Mesodermal cell (in vitro differentiated cells): ENCODE measurements at regions not wholly inside any gene's neighbourhood (a gene's known extent, or its start where the extent isn't known, plus 50 kb on each side); places are given as distances from the start of the nearest gene placed in this dataset.

ENCODE experiments used
- H3K27ac ChIP-seq: 2 replicates; pipeline ENCODE4 v1.7.0; 2013; ENCODE audit warnings: mild to moderate bottlenecking, low read depth, low read length, moderate library complexity; ENCODE audit not compliant: severe bottlenecking
- H3K36me3 ChIP-seq: 2 replicates; pipeline ENCODE4 v1.7.1; 2013; ENCODE audit warnings: mild to moderate bottlenecking, low read length, moderate library complexity; ENCODE audit not compliant: control insufficient read depth, insufficient read depth
- H3K4me1 ChIP-seq: one replicate; pipeline ENCODE4 v1.7.1; 2013; ENCODE audit warnings: mild to moderate bottlenecking, low read length; ENCODE audit not compliant: insufficient read depth, control insufficient read depth, poor library complexity, severe bottlenecking
- H3K4me3 ChIP-seq: 2 replicates; pipeline ENCODE4 v1.7.0; 2013; ENCODE audit warnings: low read length, control low read depth, mild to moderate bottlenecking; ENCODE audit not compliant: insufficient read depth, poor library complexity, severe bottlenecking; ENCODE audit errors: extremely low read depth
- H3K9me3 ChIP-seq: 2 replicates; pipeline ENCODE4 v1.7.1; 2013; ENCODE audit warnings: mild to moderate bottlenecking, low read length, moderate library complexity; ENCODE audit not compliant: control insufficient read depth
- WGBS, 2 experiments: methylation state at CpG; one replicate each; pipeline ENCODE4 v1.1.5; 2013; ENCODE audit warnings: missing lambda C conversion rate in 2 of 2; ENCODE audit not compliant: insufficient coverage in 2 of 2; 5-methylcytosine and 5-hydroxymethylcytosine counted together

DNA sequence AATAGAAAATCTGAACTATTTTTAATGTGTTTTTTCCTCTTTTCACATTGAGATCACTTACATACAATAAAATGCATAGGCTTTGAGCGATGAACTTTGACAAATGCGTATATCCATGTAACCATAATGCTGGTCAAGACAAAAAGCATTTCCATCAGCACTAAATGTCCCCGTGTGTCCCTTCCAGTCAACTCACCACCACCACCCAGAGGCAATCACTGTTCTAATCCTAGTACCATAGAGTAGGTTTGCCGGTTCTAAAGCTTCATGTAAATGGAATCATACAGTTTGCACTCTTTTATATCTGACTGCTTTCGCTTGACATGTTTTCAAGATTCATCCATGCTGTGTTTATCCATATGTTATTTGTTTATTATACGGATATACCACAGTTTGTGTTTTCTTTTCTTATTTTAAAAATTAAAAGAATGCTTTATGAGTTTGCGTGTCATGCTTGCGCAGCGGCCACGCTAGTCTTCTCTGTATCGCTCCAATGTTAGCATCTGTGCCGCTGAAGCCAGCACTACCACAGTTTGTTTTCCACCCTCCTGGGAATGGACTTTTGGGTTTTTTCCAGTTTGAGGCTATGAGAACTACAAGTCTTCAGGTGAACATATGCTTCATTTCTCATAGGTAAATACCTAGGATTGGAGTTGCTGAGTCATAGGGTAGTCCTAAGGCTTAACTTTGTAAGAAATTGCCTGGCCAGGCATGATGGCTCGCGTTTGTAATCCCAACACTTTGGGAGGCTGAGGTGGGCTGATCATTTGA, 197.5 kb upstream of the CHAC2 start:
- Histone ChIP-seq H3K36me3 (no peaks in the 10 kb centered on the region), H3K27ac (no peak overlapping the region), H3K9me3 (no peaks in the 10 kb centered on the region), H3K4me1 (no peaks in the 10 kb centered on the region), H3K4me3 (no peak overlapping the region)
- 89 to 91% methylated on average over 6 to 8 of the region's 14 CpGs for WGBS, 2 experiments

DNA sequence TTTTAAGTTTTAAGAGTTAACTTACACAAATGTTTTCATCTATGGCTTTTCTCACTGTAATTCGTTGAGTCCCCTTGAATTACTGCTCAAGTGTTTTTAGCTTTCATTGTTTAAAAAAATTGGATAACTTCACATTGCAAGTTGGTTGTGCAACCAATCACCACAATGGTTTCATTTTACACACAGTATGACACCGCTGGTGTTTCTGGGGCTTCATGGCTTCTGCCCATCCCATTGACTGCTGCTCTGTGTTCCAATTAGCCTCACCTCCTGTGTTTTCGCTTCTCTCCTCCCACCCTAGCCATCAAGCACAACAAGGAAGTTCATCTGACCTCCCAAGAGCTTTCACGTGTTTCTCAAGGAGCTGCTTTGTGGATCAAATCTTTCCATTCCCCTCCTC, 199.1 kb upstream of the CHAC2 start:
- H3K27ac ChIP-seq: no peak overlapping the region
- H3K36me3 ChIP-seq: no peaks in the 10 kb centered on the region
- no peak overlapping the region for H3K4me3 ChIP-seq
- no peaks in the 10 kb centered on the region for H3K9me3 ChIP-seq
- 88 to 96% methylated on average over 2 of the region's 4 CpGs for WGBS, 2 experiments
- H3K4me1 ChIP-seq: no peaks in the 10 kb centered on the region

DNA sequence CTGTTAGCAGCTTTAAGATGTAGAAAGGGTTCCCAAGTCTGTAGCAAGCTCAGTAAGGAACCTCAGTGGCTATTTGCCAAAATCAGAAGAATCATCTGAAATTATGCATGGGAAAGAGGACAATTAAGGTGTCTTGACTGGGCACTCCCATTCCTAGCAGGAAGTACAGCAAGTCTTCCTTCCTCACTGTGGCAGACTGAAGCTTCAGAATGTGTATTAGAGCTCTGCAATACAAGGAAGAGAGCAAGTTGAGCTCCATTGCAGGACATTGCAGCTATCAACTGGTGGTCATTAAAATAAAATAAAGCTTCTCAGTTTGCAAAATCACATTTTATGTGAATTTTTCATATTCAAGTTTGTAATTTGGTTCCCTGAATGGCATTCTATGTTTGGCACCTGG, 200.5 kb upstream of the CHAC2 start:
- no peaks in the 10 kb centered on the region for H3K4me1 ChIP-seq
- H3K4me3 ChIP-seq: no peak overlapping the region
- H3K9me3 ChIP-seq: no peaks in the 10 kb centered on the region
- H3K36me3 ChIP-seq: no peaks in the 10 kb centered on the region
- H3K27ac ChIP-seq: no peak overlapping the region

DNA sequence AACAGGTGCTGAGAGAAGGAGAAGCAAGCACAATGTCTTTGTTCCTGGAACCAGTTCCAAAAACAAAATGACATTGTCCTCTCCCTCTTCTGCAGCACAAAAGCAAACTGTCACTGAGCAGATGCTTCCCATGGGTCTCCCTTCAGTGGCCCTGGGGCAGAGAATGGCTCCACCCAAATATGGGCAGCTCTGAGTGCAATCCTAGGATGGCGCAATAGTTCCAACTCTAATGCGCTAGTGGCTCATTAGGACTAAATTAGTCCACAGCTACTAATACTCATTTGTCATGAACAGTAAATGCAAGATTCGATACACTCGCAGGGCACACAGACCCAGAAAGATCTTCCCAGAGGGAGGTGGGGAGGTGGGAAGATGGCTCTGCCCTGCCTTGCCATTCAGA, 205.2 kb upstream of the CHAC2 start:
- Histone ChIP-seq H3K36me3 (no peaks in the 10 kb centered on the region), H3K9me3 (no peaks in the 10 kb centered on the region), H3K4me1 (no peaks in the 10 kb centered on the region), H3K4me3 (no peak overlapping the region), H3K27ac (no peak overlapping the region)
- 83 to 100% methylated on average over 1 to 2 of the region's 4 CpGs for WGBS, 2 experiments

DNA sequence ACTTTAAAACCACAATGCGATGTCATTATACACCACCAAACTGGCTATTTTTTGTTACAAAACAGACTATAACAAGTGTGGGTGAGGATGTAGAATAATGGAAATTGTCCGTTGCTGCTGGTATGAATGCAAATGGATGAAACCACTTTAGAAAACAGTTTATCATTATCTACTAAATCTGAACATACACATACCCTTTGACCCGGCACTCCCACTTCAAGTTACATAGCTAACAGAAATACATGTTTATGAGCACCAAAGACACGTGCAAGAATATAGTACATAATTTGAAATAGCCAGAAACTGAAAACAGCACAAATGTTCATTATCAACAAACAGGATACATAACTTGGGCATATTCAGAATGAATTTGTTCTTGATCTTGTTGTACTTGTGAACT, 206.4 kb upstream of the CHAC2 start:
- Histone ChIP-seq H3K9me3 (no peaks in the 10 kb centered on the region), H3K4me1 (no peaks in the 10 kb centered on the region), H3K27ac (no peak overlapping the region), H3K4me3 (no peak overlapping the region), H3K36me3 (no peaks in the 10 kb centered on the region)
- WGBS, 2 experiments: 100% methylated on average over 1 of the region's 4 CpGs

DNA sequence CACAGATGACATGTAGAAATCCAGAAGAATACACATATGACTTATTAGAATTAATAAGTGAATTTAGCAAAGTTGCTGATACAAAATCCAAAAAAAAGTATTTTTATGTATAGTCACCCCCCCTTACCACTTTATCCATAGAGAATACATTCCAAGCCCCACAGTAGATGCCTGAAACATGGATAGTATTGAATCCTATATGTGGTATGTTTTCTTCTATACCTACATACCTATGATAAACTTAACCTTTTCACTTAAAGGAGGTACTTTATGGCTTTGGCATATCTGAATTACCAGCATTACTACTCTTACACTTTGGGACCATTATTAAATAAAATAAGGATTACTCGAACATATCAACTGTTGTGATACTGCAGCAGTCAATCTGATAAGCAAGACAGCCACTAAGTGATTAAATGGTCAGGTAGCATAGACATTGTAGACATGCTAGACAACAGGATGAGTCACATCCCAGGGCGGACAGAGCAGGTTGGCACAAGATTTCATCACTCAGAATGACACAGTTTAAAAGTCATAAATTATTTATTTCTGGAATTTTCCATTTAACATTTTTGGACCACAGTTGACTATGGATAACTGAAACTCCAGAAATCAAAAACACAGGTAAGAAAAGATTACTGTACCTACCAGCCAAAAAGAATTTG, 208.2 kb upstream of the CHAC2 start:
- Histone ChIP-seq H3K27ac (no peak overlapping the region), H3K4me3 (no peak overlapping the region), H3K4me1 (no peaks in the 10 kb centered on the region), H3K9me3 (no peaks in the 10 kb centered on the region), H3K36me3 (no peaks in the 10 kb centered on the region)
- WGBS, 2 experiments: 83 to 86% methylated on average over 1 of the region's 2 CpGs

DNA sequence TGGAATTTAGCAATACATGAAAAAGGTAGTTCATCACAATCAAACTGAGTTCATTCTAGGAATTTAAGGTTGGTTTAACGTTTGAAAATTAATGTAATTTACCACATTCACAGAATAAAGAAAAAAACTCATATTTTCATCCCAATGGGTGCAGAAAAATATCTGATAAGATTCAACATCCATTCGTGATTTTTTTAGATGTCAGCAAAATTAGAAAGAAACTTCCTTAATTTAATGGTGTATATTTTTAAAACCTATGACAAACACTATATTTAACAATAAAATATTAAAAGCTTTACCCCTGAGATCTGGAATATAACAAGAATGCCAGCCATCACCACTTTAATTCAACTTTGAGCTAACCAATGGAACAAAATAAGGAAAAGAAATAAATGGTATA, 208.7 kb upstream of the CHAC2 start:
- Histone ChIP-seq H3K4me3 (no peak overlapping the region), H3K4me1 (no peaks in the 10 kb centered on the region), H3K27ac (no peak overlapping the region), H3K36me3 (no peaks in the 10 kb centered on the region), H3K9me3 (no peaks in the 10 kb centered on the region)
- WGBS, 2 experiments: no CpG with 5 or more reads among the region's 2 CpGs

DNA sequence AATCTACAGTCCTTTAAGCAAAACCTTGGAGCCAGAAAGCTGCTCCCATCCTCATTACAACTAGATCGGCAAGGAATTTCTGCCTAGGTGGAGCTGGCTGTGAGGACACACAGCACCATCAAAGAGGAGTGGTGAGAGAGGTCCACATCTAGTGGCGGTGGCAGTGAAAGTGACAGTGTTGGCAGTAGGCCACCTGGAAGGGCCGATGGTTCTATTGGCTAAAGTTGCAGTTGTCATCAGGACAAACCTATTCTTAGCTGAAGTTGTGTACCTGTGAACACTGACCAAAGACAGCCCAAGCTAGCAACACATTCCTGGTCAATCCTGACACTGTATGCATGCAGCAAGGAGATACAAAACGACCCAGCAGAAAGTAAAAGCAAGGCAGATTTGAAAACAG, 218.1 kb upstream of the CHAC2 start:
- Histone ChIP-seq H3K36me3 (no peaks in the 10 kb centered on the region), H3K4me1 (no peaks in the 10 kb centered on the region), H3K4me3 (no peak overlapping the region), H3K27ac (no peak overlapping the region), H3K9me3 (no peaks in the 10 kb centered on the region)
- WGBS, 2 experiments: 83 to 90% methylated on average over 3 of the region's 4 CpGs

DNA sequence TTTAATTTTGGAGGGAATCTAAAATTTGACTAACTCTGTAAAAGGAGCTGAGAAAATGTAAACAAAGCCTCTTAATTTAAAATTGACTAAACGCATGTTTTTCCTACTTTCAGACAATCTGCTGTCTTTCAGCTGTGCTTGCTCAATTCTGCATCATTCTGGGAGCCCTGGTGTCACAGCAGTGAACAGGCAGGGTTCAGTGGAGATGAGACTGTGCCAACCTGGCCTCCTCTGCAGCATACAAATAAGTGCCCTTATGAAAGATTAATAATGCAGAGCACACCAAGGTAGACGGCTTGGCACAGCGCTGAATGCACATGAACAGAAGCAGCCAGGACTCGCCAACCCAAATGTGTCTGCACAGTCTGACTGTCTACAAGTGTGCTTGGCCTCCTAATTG, 222.0 kb upstream of the CHAC2 start:
- H3K9me3 ChIP-seq: peaks cover 4% of the 10 kb centered on the region
- WGBS, 2 experiments: 69 to 85% methylated on average over 3 to 4 of the region's 4 CpGs

DNA sequence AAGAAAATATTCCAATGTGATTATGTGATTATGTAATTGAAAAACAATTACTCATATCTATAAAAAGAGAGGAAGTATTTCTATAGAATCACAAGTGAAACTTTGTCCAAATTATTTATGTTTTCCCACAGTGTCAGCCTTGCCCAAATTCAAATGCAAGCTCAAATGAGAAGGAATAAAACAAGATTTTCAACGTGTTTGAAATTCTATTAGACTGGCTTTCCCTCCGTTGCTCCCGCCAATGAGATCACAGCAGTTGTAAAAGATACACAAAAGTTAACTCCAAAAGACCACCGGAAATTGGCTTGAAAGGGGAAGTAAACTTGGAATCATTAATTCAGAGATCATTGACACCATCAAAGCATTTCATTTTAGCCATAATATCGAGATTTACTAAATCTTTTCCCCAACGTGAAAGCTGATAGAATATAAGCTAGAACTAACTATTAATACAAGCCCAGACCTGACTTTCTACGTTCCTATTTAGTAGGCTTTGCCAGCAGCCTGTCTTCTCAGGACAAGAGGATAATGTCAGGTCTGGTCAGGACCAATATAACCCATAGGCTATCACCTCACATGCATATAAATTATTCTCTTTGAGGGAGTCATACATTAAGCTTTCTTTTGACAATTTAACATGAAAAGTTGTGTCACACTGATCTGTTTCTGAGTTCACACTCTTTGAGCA, 222.6 kb upstream of the CHAC2 start:
- 80 to 100% methylated on average over 3 to 4 of the region's 7 CpGs for WGBS, 2 experiments
- H3K36me3 ChIP-seq: no peaks in the 10 kb centered on the region
- peaks cover 4% of the 10 kb centered on the region for H3K9me3 ChIP-seq
- no peak overlapping the region for H3K27ac ChIP-seq
- H3K4me1 ChIP-seq: no peaks in the 10 kb centered on the region
- no peak overlapping the region for H3K4me3 ChIP-seq

More for the DNA sequence above, 222.0 kb upstream of the CHAC2 start:
- H3K4me3 ChIP-seq: no peak overlapping the region
- no peaks in the 10 kb centered on the region for H3K4me1 ChIP-seq
- no peak overlapping the region for H3K27ac ChIP-seq
- no peaks in the 10 kb centered on the region for H3K36me3 ChIP-seq

DNA sequence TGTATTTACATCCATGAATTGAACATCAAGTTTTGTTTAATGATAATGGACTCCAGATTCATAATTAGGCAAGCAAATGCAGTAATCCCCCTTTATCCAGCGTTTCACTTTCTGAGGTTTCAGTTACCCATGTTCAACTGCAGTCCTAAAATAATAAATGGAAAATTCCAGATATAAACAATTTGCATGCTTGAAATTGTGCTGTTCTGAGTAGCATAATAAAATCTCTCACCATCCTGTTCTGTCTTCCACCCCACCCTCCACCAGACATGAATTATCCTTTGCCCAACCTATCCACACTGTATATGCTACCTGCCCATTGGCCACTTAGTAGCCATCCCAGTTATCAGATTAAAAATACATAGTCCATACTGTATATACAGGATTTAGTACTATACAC, 224.5 kb upstream of the CHAC2 start:
- WGBS, 2 experiments: no CpG with 5 or more reads among the region's 1 CpG
- Histone ChIP-seq H3K27ac (no peak overlapping the region), H3K36me3 (no peaks in the 10 kb centered on the region)

More for the DNA sequence above, 224.5 kb upstream of the CHAC2 start:
- Histone ChIP-seq H3K4me3 (no peak overlapping the region), H3K4me1 (no peaks in the 10 kb centered on the region), H3K9me3 (peaks cover 4% of the 10 kb centered on the region)
